ENCODE measurements at regions not wholly inside any gene's neighbourhood (a gene's known extent, or its start where the extent isn't known, plus 50 kb on each side); places are given as distances from the start of the nearest gene placed in this dataset.

GRCh38 chr10:69684020-69684980 lies 54.3 kb downstream of the FAM241B start:
- DNase-seq (ENCODE audit: low read depth in 2 of 3, low spot score in 2 of 3) = no peak

DNA sequence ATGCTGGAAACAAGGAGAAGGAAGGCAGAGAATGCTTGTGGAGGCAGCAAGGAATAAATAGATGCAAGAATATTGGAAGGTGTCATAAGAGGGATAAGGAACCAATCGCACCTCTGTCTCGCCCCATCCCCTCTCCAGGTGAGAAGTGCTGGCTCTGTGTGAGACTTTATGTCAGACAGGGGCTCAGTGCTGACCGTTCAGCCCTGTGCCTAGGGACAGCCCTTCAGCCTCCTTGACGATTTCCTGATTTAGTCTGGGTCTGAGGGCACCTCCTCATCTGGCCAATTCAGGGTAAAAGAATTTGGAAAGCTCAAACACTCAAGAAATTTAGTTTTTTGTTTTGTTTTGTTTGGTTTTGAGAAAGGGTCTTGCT lies 54.9 kb downstream of the FAM241B start:
- no peak for DNase-seq (ENCODE audit: low read depth in 2 of 3, low spot score in 2 of 3)

- DNase-seq (ENCODE audit: low read depth in 2 of 3, low spot score in 2 of 3) = no peak
Observed at GRCh38 chr10:69685426-69685801, 55.4 kb downstream of the FAM241B start.

DNA sequence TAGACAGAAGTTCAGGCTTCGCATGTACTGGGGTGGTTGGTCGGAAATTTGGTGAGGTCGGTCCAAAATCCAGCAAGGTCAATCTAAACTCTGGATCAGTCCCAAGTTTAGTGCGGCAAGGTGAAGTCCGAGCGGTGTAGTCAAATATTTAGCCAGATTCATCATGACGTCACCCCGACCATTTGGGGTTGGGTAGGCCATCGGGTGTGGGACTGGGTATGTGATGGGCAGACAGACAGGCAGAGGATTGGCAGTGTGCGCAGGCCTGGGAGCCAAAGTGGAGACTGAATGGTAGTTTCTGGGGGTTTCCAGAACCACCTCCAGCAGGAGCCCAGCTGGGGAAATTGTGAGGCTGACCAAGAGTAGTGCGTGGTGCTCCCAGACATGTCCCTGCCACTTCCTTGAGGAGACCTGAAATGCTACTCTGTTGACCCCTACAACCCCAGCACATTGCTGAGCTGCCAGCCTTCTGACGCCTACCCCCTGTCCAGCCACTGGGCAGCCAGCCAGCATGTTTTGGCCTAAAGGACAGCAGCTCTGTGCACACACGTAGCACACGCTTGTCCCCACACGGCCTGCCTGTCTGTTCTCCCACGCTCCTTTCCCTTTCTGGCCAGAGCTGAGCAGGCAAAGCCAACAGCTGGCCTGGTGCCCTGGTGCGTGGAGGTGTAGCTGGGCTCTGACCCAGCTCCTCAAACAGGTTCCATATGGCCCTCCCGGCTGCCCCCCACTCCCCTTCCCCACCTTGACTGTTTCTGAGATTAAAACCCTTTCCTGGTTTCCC lies 55.9 kb downstream of the FAM241B start:
- no peak for DNase-seq (ENCODE audit: low read depth in 2 of 3, low spot score in 2 of 3)

DNA sequence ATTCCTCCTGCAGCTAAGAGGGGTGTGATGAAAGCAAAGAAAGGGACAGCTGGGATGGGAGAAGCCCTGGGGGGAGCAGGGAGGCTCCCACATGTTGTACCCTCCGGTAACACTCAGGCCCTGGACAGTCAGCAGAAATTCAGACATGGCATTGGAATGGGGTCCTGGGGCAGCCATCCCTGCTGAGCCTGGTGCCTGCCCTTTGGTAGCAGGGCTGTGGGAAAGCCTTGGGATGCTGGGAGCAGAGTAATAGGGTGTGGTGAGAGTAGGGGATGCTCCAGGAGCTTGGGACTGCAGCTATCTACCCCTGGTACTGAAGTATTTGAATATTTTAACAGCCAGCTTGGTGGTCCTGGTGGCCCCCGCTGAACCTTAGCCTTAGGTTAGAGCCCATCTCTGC lies 56.8 kb downstream of the FAM241B start:
- no peak for DNase-seq (ENCODE audit: low read depth in 2 of 3, low spot score in 2 of 3)

- no peak for DNase-seq (ENCODE audit: low read depth in 2 of 3, low spot score in 2 of 3)
Observed at GRCh38 chr10:69687426-69687825, 57.4 kb downstream of the FAM241B start.

DNA sequence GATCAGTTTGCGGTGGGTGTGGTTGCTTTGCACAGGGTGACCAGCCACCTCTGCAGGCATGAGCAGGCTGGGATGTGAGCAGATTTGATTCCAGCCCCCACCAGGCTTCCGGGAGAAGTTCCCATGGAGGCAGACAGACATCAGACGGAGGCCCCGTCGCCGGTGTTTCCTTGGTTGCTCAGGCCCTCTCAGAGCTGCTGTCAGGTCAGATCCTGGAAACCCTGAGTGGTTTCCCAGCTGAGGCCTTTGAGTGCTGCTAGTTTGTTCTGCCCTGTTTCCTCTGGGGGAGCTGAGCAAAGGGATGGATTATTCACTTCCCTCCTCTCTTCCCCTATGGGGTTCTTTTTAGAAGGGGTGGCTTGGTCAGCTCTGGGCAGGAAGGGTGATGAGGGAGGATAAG lies 62.2 kb downstream of the FAM241B start:
- DNase-seq (ENCODE audit: low read depth in 2 of 3, low spot score in 2 of 3) = no peak

DNA sequence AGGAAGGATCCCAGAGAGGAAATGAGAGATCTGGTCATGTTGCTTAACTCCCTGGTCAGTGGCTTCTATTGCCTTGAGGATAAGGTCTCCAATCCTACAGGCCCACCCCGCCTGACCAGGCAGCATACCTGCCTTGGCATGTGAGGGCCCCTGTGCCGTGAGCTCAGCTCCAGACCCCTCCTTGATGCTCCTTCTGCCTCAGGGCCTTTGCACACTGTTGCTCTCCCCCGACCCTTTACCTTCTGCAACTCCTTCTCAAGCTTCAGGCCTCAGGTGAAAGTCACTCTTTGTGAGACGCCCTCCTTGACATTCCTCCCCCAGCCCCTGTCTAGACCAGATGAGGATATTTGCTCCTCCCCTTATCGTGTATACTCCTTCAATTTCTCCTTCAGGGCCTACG lies 62.8 kb downstream of the FAM241B start:
- DNase-seq (ENCODE audit: low read depth in 2 of 3, low spot score in 2 of 3) = no peak

DNA sequence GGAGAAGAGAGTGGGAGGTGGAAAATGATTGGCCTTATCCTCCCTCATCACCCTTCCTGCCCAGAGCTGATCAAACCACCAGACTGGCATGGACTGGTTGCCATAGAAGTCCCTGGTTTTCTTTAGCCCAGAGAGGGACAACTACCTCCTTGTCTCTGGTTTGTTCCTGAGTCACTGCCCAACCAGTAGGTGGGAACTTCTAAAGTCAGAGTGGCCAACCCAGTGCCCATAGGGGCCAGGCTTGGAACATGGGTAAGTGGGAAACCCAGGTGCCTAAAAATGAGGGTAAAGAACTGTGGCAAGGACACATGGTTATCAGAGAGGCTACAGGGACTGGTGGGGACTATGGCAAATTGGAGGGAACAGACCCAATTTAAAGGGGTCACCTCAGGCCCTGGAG lies 63.8 kb downstream of the FAM241B start:
- DNase-seq (ENCODE audit: low read depth in 2 of 3, low spot score in 2 of 3) = no peak

DNA sequence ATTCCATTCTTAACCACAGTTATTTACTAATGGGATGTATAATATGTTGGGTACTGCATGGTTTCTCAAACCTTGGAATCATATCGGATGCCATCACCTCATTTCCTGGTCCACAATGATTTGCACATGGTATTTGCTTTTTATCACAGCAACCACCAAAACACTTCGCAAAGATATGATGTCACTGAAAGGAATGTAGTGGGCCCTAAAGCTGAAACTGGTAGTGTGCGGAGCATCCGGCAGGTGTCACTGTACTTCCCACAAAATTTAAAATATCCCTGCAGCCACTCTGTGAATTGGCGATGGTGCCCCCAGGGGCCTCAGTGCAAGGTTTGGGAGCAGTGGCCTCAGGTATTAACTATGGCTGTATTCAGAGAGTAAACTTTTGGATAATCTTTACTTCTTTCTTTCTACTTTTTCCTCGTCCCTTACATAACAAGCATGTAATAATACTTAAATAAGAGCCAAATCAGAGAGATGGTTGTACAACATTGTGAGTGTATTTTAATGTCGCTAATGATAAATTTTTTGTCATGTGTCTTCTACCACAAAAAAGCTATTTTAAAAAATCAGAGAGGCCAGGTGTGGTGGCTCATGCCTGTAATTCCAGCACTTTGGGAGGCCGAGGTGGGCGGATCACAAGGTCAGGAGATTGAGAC lies 66.2 kb downstream of the FAM241B start:
- no peak for DNase-seq (ENCODE audit: low read depth in 2 of 3, low spot score in 2 of 3)

DNA sequence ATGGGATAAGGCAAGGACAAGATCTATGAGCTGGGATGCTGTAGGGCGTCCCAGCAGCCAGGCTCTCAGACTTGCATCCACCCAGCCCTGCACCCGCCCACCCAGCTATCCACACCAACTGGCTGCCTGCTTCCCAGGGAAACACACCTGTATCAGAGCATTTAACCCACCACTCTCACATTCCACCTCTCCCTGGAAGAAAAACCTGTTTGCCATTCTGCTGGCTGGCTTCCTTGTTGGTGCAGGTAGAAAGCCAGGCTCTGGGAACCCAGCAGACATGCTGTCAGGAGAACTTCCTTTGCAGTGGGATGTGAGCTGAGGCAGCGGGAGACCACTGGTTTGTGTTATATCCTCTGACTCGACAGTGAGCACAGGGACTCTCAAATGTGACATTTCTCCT lies 67.0 kb downstream of the FAM241B start:
- DNase-seq (ENCODE audit: low read depth in 2 of 3, low spot score in 2 of 3) = no peak

DNA sequence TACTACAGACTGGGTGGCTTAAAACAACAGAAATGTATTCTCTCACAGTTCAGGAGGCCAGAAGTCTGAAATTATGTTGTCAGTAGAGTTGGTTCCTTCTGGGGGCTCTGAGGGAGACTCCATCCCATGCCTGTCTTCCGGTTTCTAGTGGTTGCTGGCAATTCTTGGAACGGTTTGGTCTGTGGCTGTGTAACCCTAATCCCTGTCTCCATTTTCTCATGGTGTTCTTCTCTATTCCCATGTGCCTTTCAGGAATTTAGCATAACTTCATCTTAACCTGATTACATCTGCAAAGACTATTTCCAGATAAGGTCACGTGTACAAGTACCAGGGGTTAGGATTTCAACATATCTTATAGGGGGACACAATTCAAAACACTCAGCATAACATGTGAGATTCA lies 73.2 kb downstream of the FAM241B start:
- DNase-seq (ENCODE audit: low read depth in 2 of 3, low spot score in 2 of 3) = no peak

- DNase-seq (ENCODE audit: low read depth in 2 of 3, low spot score in 2 of 3) = no peak
Observed at GRCh38 chr10:69703766-69704630, 74.0 kb downstream of the FAM241B start.

DNA sequence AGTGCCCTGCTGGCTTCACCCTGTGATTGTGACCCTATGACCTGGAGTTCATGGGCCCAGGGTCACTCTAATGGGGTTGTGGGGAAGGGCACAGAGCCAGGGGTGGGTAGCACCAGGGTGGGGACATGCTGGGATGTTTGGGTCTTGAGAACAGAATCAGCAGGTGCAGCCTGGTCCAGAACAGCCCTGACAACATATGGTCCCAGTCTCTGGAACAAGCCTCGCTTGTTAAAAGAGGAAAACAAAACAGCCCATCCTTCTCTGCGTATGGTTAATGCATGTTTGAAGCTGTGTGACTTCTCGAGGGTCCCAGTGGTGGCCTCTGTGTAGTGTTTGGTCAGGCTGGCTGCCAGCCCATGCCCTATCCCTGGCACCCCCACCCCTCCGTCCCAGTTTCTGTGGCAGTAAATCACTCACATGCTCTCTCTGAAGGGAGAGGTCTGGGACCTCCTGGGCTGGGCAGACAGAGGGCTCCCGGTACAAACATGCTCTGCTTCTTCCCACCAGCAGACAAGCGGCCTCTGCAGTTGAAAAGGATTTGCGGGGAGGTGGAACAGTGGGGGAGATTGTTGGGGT lies 79.4 kb downstream of the FAM241B start:
- no peak for DNase-seq (ENCODE audit: low read depth in 2 of 3, low spot score in 2 of 3)

DNA sequence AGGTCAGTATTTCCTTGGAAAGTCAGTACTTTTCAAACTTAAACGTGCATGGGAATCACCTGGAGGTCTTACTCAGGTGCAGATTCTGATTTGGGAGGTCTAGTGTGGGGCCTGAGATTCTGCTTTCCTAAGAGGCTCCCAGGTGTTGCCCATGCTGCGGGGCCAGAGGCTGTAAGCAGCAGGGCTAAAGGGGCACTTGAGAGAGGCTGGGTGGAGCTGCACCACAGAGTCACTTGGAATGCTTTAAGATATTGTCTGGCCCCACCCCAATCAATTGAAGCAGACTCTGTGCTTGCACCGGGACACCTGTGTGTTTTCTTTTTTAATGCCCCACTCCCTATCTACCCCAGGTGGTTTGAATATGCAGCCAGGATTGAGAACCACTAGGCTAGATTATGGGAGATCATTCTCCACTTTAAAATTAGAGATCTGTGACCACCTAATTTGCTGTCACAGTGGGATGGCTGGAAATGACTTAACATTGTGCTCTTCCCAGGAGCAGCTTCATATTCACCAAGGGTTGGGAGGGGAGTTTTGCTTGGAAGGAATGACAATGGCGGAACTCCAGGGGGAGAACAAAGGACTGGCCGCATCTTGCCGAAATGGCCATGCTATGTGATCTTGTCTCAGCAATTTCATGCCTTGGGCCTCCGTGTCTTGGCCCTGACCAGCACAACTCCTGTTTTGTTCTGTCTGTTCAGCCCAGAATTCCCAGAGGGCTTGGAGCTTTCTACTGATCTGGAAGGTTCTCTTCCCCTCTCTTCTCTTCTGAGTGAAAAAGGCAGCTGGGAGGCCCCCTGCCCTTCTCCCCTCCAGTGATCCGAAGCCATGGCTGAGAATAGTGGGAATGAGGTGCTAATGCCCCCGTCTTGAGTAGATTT lies 80.2 kb downstream of the FAM241B start:
- no peak for DNase-seq (ENCODE audit: low read depth in 2 of 3, low spot score in 2 of 3)

- DNase-seq (ENCODE audit: low read depth in 2 of 3, low spot score in 2 of 3) = no peak
Observed at GRCh38 chr10:69712342-69712741, 82.3 kb downstream of the FAM241B start.

- DNase-seq (ENCODE audit: low read depth in 2 of 3, low spot score in 2 of 3) = no peak
Observed at GRCh38 chr10:69714572-69714971, 84.5 kb downstream of the FAM241B start.

- no peak for DNase-seq (ENCODE audit: low read depth in 2 of 3, low spot score in 2 of 3)
Observed at GRCh38 chr10:69715156-69715898, 85.3 kb downstream of the FAM241B start.

Data from activated CD8-positive, alpha-beta memory T cell treated with anti-CD3 and anti-CD28 coated beads for 48 hours (primary cell).